ENCODE measurements at regions not wholly inside any gene's neighbourhood (a gene's known extent, or its start where the extent isn't known, plus 50 kb on each side); places are given as distances from the start of the nearest gene placed in this dataset.

DNA sequence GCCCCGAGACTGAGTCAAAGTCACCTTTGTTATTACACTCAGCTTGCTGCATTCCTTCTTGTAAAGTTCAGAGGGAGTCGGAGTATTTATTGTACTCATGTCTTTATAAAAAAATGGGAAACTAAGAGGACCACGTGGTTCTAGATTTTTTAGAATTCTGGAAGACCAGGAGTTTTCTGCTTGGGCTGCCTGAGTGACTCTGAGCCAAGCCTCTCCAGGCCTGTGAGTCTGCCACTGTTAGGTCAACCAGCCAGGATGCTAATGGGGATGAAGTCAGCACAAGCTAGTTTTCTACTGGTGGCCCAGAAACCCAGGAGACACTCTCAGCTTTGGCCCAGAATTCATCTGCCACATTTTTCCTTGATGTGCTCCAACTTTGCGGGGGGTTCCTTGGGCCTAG, 453.5 kb upstream of the SULF2 start:
- TF ChIP-seq, protein P1, sequence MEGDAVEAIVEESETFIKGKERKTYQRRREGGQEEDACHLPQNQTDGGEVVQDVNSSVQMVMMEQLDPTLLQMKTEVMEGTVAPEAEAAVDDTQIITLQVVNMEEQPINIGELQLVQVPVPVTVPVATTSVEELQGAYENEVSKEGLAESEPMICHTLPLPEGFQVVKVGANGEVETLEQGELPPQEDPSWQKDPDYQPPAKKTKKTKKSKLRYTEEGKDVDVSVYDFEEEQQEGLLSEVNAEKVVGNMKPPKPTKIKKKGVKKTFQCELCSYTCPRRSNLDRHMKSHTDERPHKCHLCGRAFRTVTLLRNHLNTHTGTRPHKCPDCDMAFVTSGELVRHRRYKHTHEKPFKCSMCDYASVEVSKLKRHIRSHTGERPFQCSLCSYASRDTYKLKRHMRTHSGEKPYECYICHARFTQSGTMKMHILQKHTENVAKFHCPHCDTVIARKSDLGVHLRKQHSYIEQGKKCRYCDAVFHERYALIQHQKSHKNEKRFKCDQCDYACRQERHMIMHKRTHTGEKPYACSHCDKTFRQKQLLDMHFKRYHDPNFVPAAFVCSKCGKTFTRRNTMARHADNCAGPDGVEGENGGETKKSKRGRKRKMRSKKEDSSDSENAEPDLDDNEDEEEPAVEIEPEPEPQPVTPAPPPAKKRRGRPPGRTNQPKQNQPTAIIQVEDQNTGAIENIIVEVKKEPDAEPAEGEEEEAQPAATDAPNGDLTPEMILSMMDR (IDR thresholded peaks at IDR 0.05): no peak
- no peak for TF ChIP-seq POLR2A (IDR thresholded peaks at IDR 0.05)

Data from esophagus squamous epithelium (tissue), 4 donors.